HEK293 (cell line): ENCODE measurements at regions not wholly inside any gene's neighbourhood (a gene's known extent, or its start where the extent isn't known, plus 50 kb on each side); places are given as distances from the start of the nearest gene placed in this dataset.

Source experiments
- CTCF ChIP-seq: fragments of 450-650 bp; formaldehyde crosslinking; IDR thresholded peaks from 2 replicates; pipeline ENCODE4 v1.5.1; 2016; ENCODE audit warnings: missing biosample characterization, missing genetic modification characterization
- KLF7 ChIP-seq: fragments of 450-650 bp; formaldehyde crosslinking; IDR thresholded peaks from 2 replicates; pipeline ENCODE4 v1.5.1; 2016; ENCODE audit warnings: missing biosample characterization, missing genetic modification characterization, borderline replicate concordance
- ZNF311 ChIP-seq: fragments of 450-650 bp; formaldehyde crosslinking; IDR thresholded peaks from 2 replicates; pipeline ENCODE4 v1.5.1; 2017; ENCODE audit warnings: missing biosample characterization, missing genetic modification characterization, borderline replicate concordance
- ZNF777 ChIP-seq: fragments of 450-650 bp; formaldehyde crosslinking; IDR thresholded peaks from 2 replicates; pipeline ENCODE4 v1.5.1; 2017; ENCODE audit warnings: missing biosample characterization, missing genetic modification characterization, borderline replicate concordance

GRCh38 chr4:126291886-126292285, 977.1 kb downstream of the FAT4 start:
- TF ChIP-seq ZNF777 (tag by site-specific recombination) (no peak), KLF7 (tag by site-specific recombination) (no peak), CTCF (tag by site-specific recombination) (no peak), ZNF311 (no peak)
